ENCODE measurements at regions not wholly inside any gene's neighbourhood (a gene's known extent, or its start where the extent isn't known, plus 50 kb on each side); places are given as distances from the start of the nearest gene placed in this dataset.

- TF ChIP-seq CTCF (IDR thresholded peaks at IDR 0.05; ENCODE audit: poor library complexity, severe bottlenecking) (no peak), EZH2 (IDR thresholded peaks at IDR 0.05; ENCODE audit: borderline replicate concordance, insufficient read depth, low read length, poor library complexity, severe bottlenecking) (no peak), EP300 (conservative IDR thresholded peaks at IDR 0.05; ENCODE audit: poor library complexity, severe bottlenecking) (no peak), TAF1 (IDR thresholded peaks at IDR 0.05; ENCODE audit: low read depth) (no peak), POLR2AphosphoS5 (IDR thresholded peaks at IDR 0.05) (no peak), REST (IDR thresholded peaks at IDR 0.05; ENCODE audit: borderline replicate concordance) (no peak), SMC3 (conservative IDR thresholded peaks at IDR 0.05; ENCODE audit: poor library complexity) (no peak), RAD21 (conservative IDR thresholded peaks at IDR 0.05) (no peak), MXI1 (conservative IDR thresholded peaks at IDR 0.05; ENCODE audit: poor library complexity, severe bottlenecking) (no peak)
Observed at GRCh38 chr16:54605536-54606066, 319.0 kb upstream of the IRX3 start.
